AG04449 (cell line): ENCODE measurements at regions not wholly inside any gene's neighbourhood (a gene's known extent, or its start where the extent isn't known, plus 50 kb on each side); places are given as distances from the start of the nearest gene placed in this dataset.

Experiments used
- CTCF ChIA-PET: fragments of 350-600 bp; formaldehyde crosslinking; extraction: SDS; loops from one replicate; lab custom pipeline; 2021; ENCODE audit warnings: antibody characterized with exemption; lab: Yijun Ruan, JAX
- POLR2A ChIA-PET: fragments of 400-600, 350-600 bp; formaldehyde crosslinking; extraction: SDS; loops from one replicate; lab custom pipeline; 2020; ENCODE audit warnings: antibody characterized with exemption, inconsistent platforms; lab: Yijun Ruan, JAX
- DNase-seq: peaks from one replicate; pipeline ENCODE4 v3.0.0-alpha.2; 2010; ENCODE audit warnings: low read depth, low spot score
- H3K4me3 ChIP-seq: 2 replicates; pipeline ENCODE4 v1.5.1; 2011; ENCODE audit warnings: low read depth, mild to moderate bottlenecking, control low read depth, low read length
- TF ChIP-seq, protein P1 (sequence below): IDR thresholded peaks from one replicate; pipeline ENCODE4 v1.5.1; 2011; ENCODE audit warnings: mild to moderate bottlenecking, moderate library complexity, low read length, control low read depth, inconsistent platforms; ENCODE audit not compliant: insufficient read depth; ENCODE audit errors: missing control alignments

DNA sequence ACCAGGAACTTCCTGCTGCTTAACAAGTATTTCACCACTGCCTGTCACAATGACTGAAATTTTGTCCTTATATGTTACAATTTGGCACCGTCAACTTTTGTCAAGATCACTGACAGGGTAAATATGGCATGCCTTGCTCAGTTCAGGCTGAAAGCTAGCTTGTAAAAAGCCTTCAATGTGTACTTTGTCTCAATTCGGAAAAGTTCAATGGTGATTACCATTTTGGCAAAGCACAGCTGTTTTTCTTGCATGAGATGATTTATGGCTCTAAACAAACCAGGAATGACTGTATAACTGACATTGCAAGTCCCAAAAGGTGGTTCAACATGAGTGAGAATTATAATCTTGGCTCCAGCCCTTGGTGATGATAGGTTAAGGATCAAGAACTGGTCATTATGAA is 1255.2 kb downstream of the CNTNAP5 start:
- no peak for DNase-seq
- no peak overlapping the region for H3K4me3 ChIP-seq
- ChIA-PET CTCF (no interaction called here), POLR2A (no interaction called here)
- TF ChIP-seq, protein P1, sequence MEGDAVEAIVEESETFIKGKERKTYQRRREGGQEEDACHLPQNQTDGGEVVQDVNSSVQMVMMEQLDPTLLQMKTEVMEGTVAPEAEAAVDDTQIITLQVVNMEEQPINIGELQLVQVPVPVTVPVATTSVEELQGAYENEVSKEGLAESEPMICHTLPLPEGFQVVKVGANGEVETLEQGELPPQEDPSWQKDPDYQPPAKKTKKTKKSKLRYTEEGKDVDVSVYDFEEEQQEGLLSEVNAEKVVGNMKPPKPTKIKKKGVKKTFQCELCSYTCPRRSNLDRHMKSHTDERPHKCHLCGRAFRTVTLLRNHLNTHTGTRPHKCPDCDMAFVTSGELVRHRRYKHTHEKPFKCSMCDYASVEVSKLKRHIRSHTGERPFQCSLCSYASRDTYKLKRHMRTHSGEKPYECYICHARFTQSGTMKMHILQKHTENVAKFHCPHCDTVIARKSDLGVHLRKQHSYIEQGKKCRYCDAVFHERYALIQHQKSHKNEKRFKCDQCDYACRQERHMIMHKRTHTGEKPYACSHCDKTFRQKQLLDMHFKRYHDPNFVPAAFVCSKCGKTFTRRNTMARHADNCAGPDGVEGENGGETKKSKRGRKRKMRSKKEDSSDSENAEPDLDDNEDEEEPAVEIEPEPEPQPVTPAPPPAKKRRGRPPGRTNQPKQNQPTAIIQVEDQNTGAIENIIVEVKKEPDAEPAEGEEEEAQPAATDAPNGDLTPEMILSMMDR, result no peak

DNA sequence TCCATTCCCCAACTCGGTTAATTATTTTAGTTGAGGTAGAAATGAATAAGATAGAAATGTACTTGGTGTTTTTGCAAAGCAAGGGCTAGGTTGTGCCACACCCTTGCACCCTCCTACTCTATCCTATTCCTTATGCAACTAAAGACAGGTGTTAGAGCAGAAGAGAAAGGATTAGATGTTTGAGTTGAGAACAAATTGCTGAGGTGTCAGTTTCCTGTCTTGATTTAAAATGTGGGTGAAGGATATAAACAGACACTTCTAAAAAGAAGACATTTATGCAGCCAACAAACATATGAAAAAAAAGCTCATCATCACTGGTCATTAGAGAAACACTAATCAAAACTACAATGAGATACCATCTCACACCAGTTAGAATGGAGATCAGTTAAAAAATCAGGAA is 1256.2 kb downstream of the CNTNAP5 start:
- ChIA-PET CTCF (no interaction called here), POLR2A (no interaction called here)
- no peak overlapping the region for H3K4me3 ChIP-seq
- TF ChIP-seq, protein P1, result no peak
- DNase-seq, result no peak

- no peak for DNase-seq
- TF ChIP-seq, protein P1, result no peak
- ChIA-PET POLR2A (no interaction called here), CTCF (no interaction called here)
- no peak overlapping the region for H3K4me3 ChIP-seq
These were observed 1271.7 kb downstream of the CNTNAP5 start for GRCh38 chr2:125296742-125297141.

GRCh38 chr2:125310657-125311364 is 1285.7 kb downstream of the CNTNAP5 start:
- CTCF ChIA-PET, result no interaction called here

DNA sequence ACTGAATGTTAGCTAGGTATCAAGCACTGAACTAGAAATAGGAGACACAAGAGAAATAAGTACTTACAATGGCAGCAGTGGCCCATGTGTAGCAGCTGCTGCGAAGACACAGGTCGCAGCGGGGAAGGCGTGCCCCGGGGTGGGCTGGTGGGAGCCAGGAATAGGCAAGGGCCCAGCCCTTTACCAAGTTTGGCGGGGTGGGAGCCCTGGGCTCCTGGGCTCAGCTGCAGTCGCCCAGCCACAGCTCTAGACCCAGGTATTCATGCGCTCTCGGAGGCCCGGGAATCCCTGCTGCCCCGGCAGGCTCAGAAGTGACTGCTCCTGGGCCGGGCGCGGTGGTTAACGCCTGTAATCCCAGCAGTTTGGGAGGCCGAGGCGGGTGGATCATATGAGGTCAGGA is 1287.3 kb downstream of the CNTNAP5 start:
- no peak overlapping the region for H3K4me3 ChIP-seq
- TF ChIP-seq, protein P1, result no peak
- ChIA-PET CTCF (no interaction called here), POLR2A (no interaction called here)
- no peak for DNase-seq

More at GRCh38 chr2:125310657-125311364, 1285.7 kb downstream of the CNTNAP5 start:
- no peak overlapping the region for H3K4me3 ChIP-seq
- no peak for DNase-seq
- TF ChIP-seq, protein P1, result no peak
- POLR2A ChIA-PET, result no interaction called here

- ChIA-PET CTCF (no interaction called here), POLR2A (no interaction called here)
- no peak overlapping the region for H3K4me3 ChIP-seq
- TF ChIP-seq, protein P1, result no peak
- no peak for DNase-seq
These were observed 1288.7 kb downstream of the CNTNAP5 start for GRCh38 chr2:125313806-125314205.
